Right hindlimb (tissue), 1 donor: ENCODE measurements at regions not wholly inside any gene's neighbourhood (a gene's known extent, or its start where the extent isn't known, plus 50 kb on each side); places are given as distances from the start of the nearest gene placed in this dataset.
A peak's percentile ranks its signal among the peaks of the same experiment; 100 is the strongest.
"Not testable (repeated sequence)": the region's sequence is repeated elsewhere in the genome, so short reads cannot be mapped to it uniquely, and the experiment has no call there.

ENCODE experiments used
- DNase-seq: peaks from one replicate; pipeline ENCODE4 v3.0.0-alpha.2; 2018

GRCh38 chr5:116799401-116799800 lies 224.8 kb upstream of the SEMA6A start:
- DNase-seq = no peak

GRCh38 chr5:116795189-116795588 lies 220.6 kb upstream of the SEMA6A start:
- DNase-seq = no peak

- DNase-seq = no peak
Measured at GRCh38 chr5:116789522-116789921, 214.9 kb upstream of the SEMA6A start.

GRCh38 chr5:116788851-116789403 lies 214.3 kb upstream of the SEMA6A start:
- no peak for DNase-seq

GRCh38 chr5:116787570-116787969 lies 212.9 kb upstream of the SEMA6A start:
- no peak for DNase-seq

GRCh38 chr5:116785106-116785505 lies 210.5 kb upstream of the SEMA6A start:
- DNase-seq = peak; percentile 36

GRCh38 chr5:116779846-116780245 lies 205.2 kb upstream of the SEMA6A start:
- no peak for DNase-seq

- DNase-seq = no peak
Measured at GRCh38 chr5:116778651-116779280, 204.1 kb upstream of the SEMA6A start.

GRCh38 chr5:116778032-116778431 lies 203.4 kb upstream of the SEMA6A start:
- peak; percentile 39 for DNase-seq

- DNase-seq = no peak
Measured at GRCh38 chr5:116773926-116774325, 199.3 kb upstream of the SEMA6A start.

GRCh38 chr5:116772806-116773205 lies 198.2 kb upstream of the SEMA6A start:
- peak; percentile 39 for DNase-seq

- no peak for DNase-seq
Measured at GRCh38 chr5:116772152-116772501, 197.5 kb upstream of the SEMA6A start.

GRCh38 chr5:116771466-116772151 lies 197.0 kb upstream of the SEMA6A start:
- peak; percentile 59 for DNase-seq

GRCh38 chr5:116769953-116770352 lies 195.3 kb upstream of the SEMA6A start:
- DNase-seq = not testable (repeated sequence)

GRCh38 chr5:116769470-116769869 lies 194.8 kb upstream of the SEMA6A start:
- DNase-seq = no peak

GRCh38 chr5:116766470-116766947 lies 191.9 kb upstream of the SEMA6A start:
- DNase-seq = no peak

- no peak for DNase-seq
Measured at GRCh38 chr5:116765441-116765840, 190.8 kb upstream of the SEMA6A start.

- no peak for DNase-seq
Measured at GRCh38 chr5:116764941-116765340, 190.3 kb upstream of the SEMA6A start.

GRCh38 chr5:116763987-116764866 lies 189.6 kb upstream of the SEMA6A start:
- no peak for DNase-seq

GRCh38 chr5:116759860-116760640 lies 185.4 kb upstream of the SEMA6A start:
- no peak for DNase-seq

GRCh38 chr5:116757326-116757725 lies 182.7 kb upstream of the SEMA6A start:
- no peak for DNase-seq

GRCh38 chr5:116756531-116756930 lies 181.9 kb upstream of the SEMA6A start:
- DNase-seq = no peak
